ENCODE measurements at regions not wholly inside any gene's neighbourhood (a gene's known extent, or its start where the extent isn't known, plus 50 kb on each side); places are given as distances from the start of the nearest gene placed in this dataset.
A peak's percentile ranks its signal among the peaks of the same experiment; 100 is the strongest.

DNA sequence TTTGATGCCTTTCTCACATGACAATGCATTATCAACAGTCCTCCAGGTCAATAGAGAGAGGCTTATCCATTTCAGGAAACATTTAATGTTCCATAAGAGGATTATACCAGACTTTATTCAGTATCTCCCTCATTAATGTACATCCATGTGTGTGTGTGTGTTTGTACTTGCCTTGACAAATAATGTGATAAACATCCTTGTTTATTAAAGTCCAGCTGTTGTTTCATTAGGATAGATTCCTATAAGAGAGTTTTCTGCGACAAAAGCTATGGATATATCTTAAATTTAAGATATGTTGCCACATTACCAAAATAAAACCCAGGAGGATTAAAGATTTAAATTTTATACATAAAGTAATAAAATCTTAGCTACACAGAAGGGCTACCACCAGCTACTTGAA lies 492.6 kb downstream of the TOX3 start:
- H3K4me3 ChIP-seq (ENCODE audit: low read length), result no peak overlapping the region
- TF ChIP-seq, protein P1, sequence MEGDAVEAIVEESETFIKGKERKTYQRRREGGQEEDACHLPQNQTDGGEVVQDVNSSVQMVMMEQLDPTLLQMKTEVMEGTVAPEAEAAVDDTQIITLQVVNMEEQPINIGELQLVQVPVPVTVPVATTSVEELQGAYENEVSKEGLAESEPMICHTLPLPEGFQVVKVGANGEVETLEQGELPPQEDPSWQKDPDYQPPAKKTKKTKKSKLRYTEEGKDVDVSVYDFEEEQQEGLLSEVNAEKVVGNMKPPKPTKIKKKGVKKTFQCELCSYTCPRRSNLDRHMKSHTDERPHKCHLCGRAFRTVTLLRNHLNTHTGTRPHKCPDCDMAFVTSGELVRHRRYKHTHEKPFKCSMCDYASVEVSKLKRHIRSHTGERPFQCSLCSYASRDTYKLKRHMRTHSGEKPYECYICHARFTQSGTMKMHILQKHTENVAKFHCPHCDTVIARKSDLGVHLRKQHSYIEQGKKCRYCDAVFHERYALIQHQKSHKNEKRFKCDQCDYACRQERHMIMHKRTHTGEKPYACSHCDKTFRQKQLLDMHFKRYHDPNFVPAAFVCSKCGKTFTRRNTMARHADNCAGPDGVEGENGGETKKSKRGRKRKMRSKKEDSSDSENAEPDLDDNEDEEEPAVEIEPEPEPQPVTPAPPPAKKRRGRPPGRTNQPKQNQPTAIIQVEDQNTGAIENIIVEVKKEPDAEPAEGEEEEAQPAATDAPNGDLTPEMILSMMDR (IDR thresholded peaks at IDR 0.05; ENCODE audit: insufficient read depth, low read depth, low read length, missing control alignments), result no peak
- no peak for DNase-seq (ENCODE audit: low read depth)

DNA sequence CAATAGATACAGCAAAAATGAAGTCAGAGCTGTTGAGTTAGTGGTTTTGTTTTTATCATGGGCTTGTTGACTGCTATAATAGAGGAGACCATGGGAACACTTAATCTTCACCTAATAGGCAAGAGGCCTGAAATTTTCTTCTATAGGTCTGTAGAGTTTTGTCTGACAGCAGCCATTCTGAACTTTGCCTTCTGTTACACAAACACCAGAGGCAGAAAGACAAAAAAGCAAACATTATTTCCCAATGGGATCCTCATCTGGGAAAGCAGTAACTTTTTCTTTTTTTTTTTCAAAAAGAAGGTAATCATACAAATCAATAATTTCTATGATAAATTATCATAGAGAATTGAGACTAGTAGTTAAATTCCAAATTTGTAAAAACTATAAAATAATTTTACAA lies 494.1 kb downstream of the TOX3 start:
- no peak overlapping the region for H3K4me3 ChIP-seq (ENCODE audit: low read length)
- no peak for DNase-seq (ENCODE audit: low read depth)
- TF ChIP-seq, protein P1 (IDR thresholded peaks at IDR 0.05; ENCODE audit: insufficient read depth, low read depth, low read length, missing control alignments), result no peak

DNA sequence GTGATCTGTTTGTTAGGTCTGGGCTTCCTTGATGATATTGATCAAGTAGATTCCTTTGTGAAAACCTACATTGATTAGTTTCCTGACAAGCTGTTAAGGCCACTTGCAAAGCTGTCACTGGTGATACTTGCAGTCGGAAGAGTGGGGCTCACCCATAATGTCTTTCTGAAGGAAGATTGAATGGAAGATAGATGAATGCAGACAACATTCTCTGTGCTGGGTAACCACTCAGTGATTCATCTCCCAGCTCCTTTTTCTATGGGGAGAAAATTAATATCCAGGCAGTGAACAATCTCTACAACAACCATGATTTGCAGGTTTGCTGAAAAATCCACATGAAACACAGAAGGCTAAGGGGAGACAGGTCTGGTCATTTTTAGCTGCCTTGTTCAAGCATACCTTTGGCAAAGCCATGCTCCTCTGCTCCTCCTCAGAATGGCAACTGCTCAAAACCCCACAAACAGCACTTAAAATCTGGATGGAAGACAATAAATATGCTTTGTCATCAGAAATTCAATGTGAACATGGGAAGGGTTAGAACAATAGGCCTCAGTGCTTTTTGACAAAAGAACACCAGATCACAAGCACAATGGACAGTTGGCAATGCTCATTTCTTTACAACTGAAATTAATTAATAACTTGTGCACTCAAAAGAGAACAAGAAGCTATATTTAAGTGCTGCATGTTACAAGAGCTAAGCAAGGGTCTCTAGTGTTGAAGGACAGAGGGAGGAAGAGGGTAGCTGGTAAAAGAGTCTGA lies 495.4 kb downstream of the TOX3 start:
- no peak overlapping the region for H3K4me3 ChIP-seq (ENCODE audit: low read length)
- DNase-seq (ENCODE audit: low read depth), result no peak
- TF ChIP-seq, protein P1 (IDR thresholded peaks at IDR 0.05; ENCODE audit: insufficient read depth, low read depth, low read length, missing control alignments), result no peak

DNA sequence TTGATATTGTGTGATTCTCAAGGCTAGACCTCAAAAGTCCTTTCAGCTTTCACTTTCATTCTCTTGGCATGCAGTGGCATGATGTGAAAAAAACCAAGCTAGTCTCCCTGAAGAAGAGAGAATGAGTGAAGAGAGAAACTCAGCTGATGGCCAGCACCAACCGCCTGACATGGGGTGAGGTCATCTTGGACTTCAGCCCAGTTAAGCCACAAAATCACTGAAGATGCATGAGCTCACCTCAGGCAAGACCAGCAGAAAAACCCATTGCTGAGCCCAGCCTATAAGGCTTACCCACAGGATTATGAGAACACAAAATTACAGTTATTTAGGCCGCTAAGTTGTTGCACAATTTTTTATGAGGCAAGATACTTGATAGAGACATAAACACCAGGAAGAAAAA lies 496.5 kb downstream of the TOX3 start:
- H3K4me3 ChIP-seq (ENCODE audit: low read length), result no peak overlapping the region
- peak; percentile 68 for DNase-seq (ENCODE audit: low read depth)
- TF ChIP-seq, protein P1 (IDR thresholded peaks at IDR 0.05; ENCODE audit: insufficient read depth, low read depth, low read length, missing control alignments), result no peak

DNA sequence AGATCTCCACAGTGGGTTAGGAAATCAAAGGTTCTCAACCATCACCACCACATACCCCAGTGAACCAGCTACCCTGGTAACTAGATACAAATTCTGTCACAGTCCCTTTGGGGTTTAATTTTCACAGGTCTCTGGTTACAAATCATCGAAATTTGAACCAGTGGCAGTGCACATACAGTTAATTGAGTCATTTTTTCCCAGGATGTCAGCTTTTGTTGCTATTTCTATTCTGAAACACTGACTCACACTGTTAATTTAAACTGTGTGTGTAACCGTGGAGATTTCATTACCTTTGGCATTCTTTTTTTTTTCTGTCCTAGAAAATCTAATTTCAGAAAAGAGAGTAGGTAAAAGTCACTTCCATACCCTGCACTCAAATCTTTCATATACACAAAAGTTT lies 511.5 kb downstream of the TOX3 start:
- H3K4me3 ChIP-seq (ENCODE audit: low read length), result no peak overlapping the region
- TF ChIP-seq, protein P1 (IDR thresholded peaks at IDR 0.05; ENCODE audit: insufficient read depth, low read depth, low read length, missing control alignments), result no peak
- peak; percentile 4 for DNase-seq (ENCODE audit: low read depth)

DNA sequence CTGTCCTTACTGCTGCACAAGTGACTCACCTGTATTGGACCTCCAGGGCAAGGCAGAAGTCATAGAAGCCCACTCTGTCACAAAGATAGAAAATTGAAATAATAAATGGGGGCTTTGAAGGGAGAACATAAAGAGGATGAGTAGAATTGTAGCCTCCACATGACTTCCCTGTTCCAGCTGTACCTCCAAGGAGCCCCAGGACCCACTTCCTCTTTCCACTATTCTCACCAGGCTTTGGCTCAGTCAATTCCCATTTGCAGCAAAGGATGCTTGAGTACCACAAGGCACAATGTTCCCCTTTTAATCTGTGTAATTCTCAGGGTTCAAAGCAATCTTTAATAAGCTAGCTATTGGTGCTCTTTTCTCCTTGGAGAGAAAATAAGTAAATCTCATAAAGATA lies 512.1 kb downstream of the TOX3 start:
- DNase-seq (ENCODE audit: low read depth), result no peak
- TF ChIP-seq, protein P1 (IDR thresholded peaks at IDR 0.05; ENCODE audit: insufficient read depth, low read depth, low read length, missing control alignments), result no peak
- H3K4me3 ChIP-seq (ENCODE audit: low read length), result no peak overlapping the region

DNA sequence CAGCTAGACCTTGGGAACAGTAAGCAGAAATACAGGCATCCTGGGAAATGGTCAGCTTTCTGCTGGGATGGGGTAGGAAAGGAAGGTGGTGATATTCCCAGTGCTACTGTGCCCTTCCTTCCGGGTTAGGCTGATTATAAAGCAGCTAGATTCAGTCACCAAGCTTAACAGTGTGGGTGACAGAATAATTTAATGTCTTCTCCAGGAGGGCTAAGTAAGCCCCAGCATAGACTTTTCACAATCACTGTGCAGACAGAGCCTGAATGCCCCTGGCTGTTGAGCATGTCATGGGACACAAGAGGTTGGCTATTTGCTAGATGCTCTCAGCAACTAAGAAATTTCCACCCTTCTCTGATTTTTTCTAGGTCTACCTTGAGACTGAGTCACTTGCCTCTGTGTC lies 513.0 kb downstream of the TOX3 start:
- H3K4me3 ChIP-seq (ENCODE audit: low read length), result no peak overlapping the region
- DNase-seq (ENCODE audit: low read depth), result no peak
- TF ChIP-seq, protein P1 (IDR thresholded peaks at IDR 0.05; ENCODE audit: insufficient read depth, low read depth, low read length, missing control alignments), result no peak

All from epithelial cell of esophagus (primary cell).